Midbrain (tissue), 1 donor: ENCODE measurements at regions not wholly inside any gene's neighbourhood (a gene's known extent, or its start where the extent isn't known, plus 50 kb on each side); places are given as distances from the start of the nearest gene placed in this dataset.
A peak's percentile ranks its signal among the peaks of the same experiment; 100 is the strongest.

ENCODE experiments used
- DNase-seq: peaks from one replicate; lab custom pipeline; 2025; lab: John Stamatoyannopoulos, UW

- no peak for DNase-seq
Observed at GRCh38 chr2:152227969-152228592, 52.5 kb upstream of the STAM2 start.

- no peak for DNase-seq
Observed at GRCh38 chr2:152231446-152231845, 55.9 kb upstream of the STAM2 start.

GRCh38 chr2:152234277-152234676 is 58.7 kb upstream of the STAM2 start:
- DNase-seq: no peak

DNA sequence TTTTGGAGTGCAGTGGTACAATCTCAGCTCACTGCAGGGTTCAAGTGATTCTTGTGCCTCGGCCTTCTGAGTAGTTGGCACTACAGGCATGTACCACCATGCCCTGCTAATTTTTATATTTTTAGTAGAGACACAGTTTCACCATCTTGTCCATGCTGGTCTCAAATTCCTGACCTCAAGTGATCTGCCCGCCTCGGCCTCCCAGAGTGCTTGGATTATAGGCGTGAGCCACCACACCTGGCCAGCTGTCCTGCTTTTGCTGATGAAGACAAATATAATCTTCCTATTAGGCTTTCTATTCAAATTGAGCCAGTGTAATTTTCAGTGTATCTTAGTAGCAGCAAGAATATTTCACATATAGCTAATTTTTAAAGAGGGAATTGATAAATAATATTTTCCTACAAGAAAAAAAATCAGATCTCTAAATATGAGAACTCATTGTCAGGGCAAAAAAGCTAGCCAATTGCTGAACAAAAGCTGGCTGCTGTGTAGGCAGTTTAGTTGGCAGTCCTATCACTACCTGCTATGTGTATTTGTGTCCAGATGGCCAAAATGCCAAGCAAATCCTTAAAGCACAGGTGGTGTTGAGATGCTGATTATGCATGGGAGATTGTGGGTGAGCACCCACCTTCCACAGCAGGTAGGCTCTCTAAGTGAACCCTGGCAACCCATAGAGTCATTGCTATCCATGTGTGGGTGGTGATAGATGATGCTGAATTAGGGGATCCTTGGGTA is 60.8 kb upstream of the STAM2 start:
- DNase-seq: no peak

DNA sequence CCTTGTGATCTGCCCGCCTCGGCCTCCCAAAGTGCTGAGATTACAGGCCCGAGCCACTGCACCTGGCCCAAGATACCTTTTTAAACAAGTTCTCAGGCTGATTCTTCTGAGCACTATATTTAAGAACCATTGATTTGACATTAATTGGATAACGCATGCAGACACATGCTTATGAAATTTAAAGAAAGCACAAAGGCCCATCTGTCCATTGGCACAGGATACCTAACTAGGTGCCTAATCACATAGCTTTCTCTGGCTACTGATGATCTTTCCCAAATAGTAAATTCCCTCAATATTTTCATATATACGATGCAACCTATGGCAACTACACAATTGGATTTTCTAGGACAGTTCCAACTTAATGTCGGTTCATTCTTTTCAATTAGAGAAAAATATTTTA is 62.5 kb upstream of the STAM2 start:
- DNase-seq: no peak

DNA sequence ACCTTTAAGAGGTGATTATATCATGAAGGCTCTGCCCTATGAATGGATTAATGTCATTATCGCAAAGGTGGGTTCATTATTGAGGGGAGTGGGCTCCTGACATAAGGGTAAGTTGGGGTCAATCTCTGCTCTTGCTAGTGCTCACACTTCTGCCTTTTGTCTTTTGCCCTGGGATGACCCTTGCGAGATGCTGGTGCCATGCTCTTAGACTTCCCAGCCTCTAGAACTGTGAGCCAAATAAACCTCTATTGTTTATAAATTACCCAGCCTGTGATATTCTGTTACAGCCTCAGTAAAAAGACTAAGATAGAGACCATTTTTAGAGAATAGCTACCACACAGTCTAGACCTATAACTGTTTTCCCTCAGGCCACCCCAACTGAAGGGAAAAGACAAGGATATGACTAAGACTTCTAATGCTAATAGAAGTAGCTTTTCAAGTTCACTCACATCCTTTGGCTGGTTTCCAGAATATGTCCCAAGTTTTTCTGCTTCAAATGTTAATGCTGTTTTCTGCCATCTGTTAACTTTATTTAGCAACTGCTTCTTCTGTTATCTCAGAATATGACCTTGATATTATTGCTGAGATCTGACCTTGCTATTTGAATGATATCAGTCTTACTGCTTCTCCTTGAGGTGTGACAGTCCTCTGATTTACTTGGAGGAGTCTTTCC is 65.1 kb upstream of the STAM2 start:
- DNase-seq: no peak

GRCh38 chr2:152241948-152242729 is 66.6 kb upstream of the STAM2 start:
- DNase-seq: no peak

DNA sequence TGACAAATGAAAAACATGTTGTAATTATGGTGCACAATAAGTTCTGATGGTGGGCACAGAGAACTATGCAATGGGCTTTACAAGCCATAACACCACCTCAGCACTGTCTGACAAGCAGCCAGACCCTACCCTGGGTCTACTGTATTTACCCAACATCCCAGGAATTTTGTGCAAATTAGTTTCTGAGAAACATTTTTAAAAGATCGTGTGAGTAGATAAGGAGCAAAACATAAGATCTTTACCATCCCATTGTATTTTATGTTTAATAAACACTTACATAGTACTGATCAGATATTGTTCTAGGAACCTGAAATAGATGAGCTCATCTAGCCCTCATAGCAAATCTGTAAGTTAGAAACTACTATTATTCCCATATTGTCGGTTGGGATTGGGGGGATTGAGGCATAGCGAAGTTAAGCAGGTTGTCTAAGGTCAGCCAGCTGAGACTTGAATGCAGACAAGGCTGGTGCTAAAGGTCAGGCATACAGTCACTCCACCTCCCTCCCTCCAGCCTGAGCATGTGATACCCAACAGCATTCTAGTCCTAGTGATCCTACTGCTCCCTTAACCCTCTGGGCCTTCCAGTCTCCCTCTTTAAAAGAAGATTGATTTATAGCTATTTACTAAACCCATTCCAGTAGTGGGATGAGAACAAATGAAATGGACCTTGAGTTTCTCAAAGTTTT is 67.4 kb upstream of the STAM2 start:
- DNase-seq: no peak

GRCh38 chr2:152243761-152244640 is 68.4 kb upstream of the STAM2 start:
- peak; percentile 48 for DNase-seq

GRCh38 chr2:152245653-152246052 is 70.1 kb upstream of the STAM2 start:
- no peak for DNase-seq

DNA sequence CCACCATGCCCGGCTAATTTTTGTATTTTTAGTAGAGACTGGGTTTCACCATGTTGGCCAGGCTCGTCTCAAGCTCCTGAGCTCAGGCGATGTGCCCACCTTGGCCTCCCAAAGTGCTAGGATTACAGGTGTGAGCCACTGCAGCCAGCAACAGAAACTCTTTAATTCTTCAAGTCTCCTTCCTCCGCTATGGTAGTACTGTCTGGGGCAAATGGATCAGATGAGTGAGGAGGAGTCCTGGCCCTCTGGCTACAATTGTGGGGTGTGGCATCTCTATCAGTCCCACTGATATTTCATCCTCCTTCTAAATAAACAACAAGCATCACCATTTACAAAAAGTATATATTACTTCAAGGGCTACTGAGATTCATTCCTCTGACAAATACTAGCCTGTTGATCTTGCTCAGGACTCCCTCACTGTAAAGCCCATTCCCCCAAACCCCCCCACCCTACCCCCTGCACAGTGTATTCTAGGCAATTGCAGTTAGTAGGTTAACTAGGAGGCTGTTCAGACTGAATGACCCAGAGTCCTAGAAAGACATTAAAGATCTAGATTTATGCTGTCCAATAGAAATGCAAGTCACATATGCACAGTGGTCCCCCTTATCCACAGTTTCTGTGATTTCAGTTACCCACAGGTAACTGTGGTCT is 71.2 kb upstream of the STAM2 start:
- DNase-seq: no peak

- no peak for DNase-seq
Observed at GRCh38 chr2:152247337-152247695, 71.8 kb upstream of the STAM2 start.

- DNase-seq: no peak
Observed at GRCh38 chr2:152250421-152251100, 75.0 kb upstream of the STAM2 start.

DNA sequence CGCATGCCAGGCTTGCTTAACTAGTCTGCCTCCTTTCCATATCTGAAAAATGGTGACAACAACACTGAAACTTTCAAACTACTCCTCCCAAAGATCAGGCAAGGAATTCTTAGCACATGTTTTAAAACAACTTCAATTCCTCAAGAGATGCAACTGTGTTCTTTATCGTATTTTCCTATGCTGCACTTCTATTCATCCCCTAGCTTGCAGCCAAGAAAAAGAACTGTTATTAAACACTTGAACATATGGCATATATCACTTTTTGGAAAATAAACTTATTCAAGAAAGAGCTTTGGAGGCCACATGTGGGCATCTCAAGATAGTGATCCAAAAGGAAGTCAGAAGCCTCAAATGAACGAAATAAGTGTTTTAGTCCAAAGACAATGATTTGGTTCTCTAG is 75.6 kb upstream of the STAM2 start:
- DNase-seq: no peak

GRCh38 chr2:152251811-152252210 is 76.2 kb upstream of the STAM2 start:
- no peak for DNase-seq

DNA sequence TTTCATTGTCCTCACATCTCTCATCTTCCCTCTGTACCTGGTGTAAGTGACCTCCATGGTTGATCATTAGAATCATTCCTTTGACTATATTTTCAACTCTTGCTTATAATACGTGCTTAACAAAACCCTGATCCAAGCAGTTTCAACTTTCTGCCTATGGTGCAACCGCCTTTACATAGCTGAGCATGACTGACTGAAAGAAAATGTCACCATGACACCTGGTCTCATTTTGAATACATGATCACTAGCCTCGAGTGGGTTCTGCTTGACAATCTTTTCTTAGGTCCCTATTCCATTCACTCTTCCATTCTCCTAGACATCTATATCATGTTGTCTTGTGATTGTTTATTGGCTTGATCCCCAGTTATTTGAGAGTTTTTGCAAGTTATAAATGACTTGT is 78.9 kb upstream of the STAM2 start:
- DNase-seq: no peak

- no peak for DNase-seq
Observed at GRCh38 chr2:152254976-152255375, 79.4 kb upstream of the STAM2 start.

- no peak for DNase-seq
Observed at GRCh38 chr2:152255918-152256317, 79.1 kb upstream of the FMNL2 start.

GRCh38 chr2:152260939-152261338 is 74.0 kb upstream of the FMNL2 start:
- DNase-seq: no peak

DNA sequence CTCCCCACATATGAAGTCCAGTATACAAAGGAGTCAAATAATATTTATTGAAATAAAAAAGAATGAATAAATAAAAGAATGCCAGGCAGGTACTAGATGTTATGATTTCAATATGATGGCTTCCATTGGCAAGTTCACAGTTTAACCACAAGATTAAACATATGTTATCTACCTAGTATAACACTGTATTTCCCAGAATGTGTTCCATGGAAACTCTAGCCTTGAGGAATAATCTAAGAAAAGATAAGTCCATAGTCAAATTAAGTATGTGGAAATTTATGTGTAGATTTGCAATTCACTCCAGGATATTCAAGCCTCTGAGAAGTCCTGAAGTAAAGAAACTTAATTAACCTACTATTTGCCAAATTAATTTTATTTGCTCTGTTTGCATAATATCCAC is 71.1 kb upstream of the FMNL2 start:
- no peak for DNase-seq
